GM10248 (cell line): ENCODE measurements at regions not wholly inside any gene's neighbourhood (a gene's known extent, or its start where the extent isn't known, plus 50 kb on each side); places are given as distances from the start of the nearest gene placed in this dataset.

Source experiments
- CTCF ChIA-PET: fragments of 300-600 bp; sonication (Branson Sonifier 250); formaldehyde crosslinking; extraction: SDS; loops from one replicate; lab custom pipeline; 2021; ENCODE audit warnings: antibody characterized with exemption; lab: Yijun Ruan, JAX
- POLR2A ChIA-PET: fragments of 350-650 bp; sonication (Branson Sonifier 250); formaldehyde crosslinking; extraction: SDS; loops from one replicate; lab custom pipeline; 2020; ENCODE audit warnings: antibody characterized with exemption; lab: Yijun Ruan, JAX
- DNase-seq: peaks from one replicate; pipeline ENCODE4 v3.0.0; 2012; ENCODE audit errors: extremely low spot score
- TF ChIP-seq, protein P1 (sequence below): IDR thresholded peaks from 2 replicates; pipeline ENCODE4 v1.5.1; 2012; ENCODE audit warnings: mild to moderate bottlenecking, low read depth; ENCODE audit errors: extremely low read depth, missing control alignments, control extremely low read depth

DNA sequence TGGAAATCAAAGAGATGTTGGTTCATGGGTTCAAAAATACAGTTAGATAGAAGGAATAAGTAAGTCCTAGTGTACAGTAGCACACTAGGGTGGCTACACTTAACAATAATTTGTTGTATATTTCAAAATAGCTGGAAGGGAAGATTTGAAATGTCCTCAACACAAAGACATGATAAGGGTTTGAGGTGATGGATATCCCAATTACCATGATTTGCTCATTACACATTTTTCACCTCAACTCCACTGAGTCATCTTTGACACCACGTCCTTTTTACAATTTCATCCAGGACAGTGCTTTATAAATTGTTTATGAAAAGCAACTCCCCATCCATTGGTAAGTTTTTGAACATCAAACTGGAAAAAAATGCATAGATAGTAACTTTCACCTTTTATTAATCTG, 208.3 kb downstream of the ZC3H11B start:
- POLR2A ChIA-PET: no interaction called here
- no peak for DNase-seq
- TF ChIP-seq, protein P1, sequence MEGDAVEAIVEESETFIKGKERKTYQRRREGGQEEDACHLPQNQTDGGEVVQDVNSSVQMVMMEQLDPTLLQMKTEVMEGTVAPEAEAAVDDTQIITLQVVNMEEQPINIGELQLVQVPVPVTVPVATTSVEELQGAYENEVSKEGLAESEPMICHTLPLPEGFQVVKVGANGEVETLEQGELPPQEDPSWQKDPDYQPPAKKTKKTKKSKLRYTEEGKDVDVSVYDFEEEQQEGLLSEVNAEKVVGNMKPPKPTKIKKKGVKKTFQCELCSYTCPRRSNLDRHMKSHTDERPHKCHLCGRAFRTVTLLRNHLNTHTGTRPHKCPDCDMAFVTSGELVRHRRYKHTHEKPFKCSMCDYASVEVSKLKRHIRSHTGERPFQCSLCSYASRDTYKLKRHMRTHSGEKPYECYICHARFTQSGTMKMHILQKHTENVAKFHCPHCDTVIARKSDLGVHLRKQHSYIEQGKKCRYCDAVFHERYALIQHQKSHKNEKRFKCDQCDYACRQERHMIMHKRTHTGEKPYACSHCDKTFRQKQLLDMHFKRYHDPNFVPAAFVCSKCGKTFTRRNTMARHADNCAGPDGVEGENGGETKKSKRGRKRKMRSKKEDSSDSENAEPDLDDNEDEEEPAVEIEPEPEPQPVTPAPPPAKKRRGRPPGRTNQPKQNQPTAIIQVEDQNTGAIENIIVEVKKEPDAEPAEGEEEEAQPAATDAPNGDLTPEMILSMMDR: no peak
- CTCF ChIA-PET: interaction anchor here (1.0 kb wide), 1 partner anchor 24 kb away, joined by 3 read pairs; no protein-coding TSS in a partner anchor

DNA sequence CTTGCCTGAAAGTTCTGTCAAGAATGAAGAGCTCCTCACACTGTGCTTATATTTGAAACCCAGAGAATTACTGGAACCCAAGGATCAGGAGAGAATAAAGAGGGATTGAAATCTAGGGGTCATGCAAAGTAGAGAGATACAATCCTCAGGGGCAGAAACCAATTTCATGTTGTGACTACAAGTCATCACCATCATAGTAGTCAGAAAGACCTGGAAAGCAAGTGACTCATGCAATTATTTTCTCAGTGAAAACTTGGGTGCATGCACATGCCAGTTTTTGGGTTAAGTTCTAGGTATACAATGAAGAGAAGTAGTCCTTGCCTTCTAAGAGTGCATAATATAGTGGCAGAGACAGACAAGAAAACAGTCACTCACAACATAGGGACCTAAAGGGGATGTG, 210.0 kb downstream of the ZC3H11B start:
- CTCF ChIA-PET: interaction anchor here (1.4 to 1.6 kb wide), 4 partner anchors 12 to 164 kb away, joined by 3 to 4 read pairs (median 4); no protein-coding TSS in a partner anchor
- DNase-seq: no peak
- POLR2A ChIA-PET: no interaction called here
- TF ChIP-seq, protein P1: no peak

DNA sequence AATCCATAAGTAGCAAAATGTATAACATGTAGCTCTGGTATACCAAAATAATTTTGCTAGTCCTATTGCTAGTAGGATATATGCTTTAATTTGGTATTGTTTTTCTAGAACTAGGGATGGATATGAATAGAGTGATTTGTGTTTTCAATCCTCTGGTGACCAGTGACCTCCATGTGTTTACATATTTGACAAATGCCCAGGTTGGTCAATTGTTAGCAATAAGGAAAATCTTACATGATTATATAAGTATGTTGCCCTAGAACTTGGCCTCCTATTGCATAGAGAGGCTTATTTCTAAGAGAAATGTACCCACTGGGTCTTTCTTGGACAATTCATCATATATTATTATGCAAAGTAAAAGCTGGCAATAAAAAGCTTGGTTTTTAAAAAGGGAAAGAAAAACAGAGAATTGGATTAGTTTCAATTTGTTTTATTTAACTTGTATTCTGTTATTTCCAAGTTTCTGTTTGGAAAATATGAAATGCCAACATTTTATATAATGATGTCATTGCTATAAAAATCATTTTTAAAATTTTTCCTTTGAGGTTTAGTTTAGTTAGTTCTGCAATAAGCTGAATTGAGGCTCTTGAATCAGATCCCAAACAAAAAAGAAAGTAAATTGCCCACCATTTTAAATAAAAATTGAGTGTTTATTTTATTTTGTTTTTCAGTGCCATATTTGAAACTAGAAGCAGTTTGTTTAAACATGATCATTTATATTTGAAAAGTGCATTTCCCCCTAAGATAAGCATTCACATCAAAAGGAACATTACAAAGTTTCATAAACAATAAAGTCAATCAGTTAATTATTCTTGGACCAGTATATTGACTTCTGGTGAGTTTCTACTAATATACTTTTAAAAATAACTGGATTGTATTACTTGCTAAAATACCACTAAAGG, 210.9 kb downstream of the ZC3H11B start:
- ChIA-PET CTCF (interaction anchor here (1.4 to 3.1 kb wide), 3 partner anchors 12 to 165 kb away, joined by 4 to 11 read pairs (median 4); no protein-coding TSS in a partner anchor), POLR2A (no interaction called here)
- no peak for DNase-seq
- TF ChIP-seq, protein P1: no peak

DNA sequence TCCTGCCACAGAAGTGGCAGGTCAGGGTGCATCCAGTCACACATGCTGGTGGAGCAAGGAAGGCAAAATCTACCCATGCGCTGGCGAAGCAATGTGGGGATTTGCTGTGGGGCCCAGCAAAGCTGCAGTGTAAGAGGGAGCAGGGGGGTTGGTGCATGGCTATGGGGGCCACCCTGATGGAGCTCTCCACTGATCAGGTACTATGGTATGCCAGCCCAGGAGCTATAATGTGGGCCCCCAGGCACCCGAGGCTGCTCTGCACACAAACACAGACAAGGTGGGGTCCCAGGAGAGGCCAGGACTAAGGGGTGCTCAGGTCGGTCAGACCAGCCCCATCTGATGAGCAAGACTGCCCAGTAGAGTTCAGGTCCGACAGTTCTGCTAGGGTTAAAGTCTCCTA, 213.5 kb downstream of the ZC3H11B start:
- ChIA-PET POLR2A (no interaction called here), CTCF (interaction anchor here (1.1 to 3.1 kb wide), 2 partner anchors 13 to 21 kb away, joined by 5 to 11 read pairs; no protein-coding TSS in a partner anchor)
- TF ChIP-seq, protein P1: no peak
- no peak for DNase-seq

DNA sequence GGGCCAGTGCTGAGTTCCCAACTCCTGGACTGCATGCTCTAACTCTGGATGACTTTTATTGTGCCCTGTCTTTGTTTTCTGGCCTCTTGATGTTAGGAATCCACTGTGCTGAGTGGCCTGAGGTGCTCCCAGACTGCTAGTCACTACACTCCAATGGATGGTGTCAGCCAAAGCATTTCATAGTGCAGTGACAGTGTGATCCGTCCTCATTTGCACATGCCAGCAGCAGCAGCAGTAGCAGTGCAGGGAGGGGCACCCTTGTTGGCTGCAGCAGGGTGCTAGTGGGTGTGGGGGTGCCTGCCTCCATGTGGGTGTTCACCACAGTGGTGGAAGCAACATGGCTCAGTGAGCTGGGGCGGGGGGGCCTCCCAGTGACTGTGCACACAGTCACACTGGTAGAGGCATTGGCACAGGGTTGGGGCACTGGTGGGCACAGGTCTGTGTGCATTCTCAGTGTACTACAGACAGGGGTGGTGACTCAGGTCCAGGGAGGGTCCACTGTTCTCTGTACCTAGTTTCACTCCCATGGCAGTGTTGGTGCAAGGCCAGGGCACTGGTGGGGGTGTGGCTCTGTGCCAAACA, 214.0 kb downstream of the ZC3H11B start:
- CTCF ChIA-PET: interaction anchor here (1.6 to 2.7 kb wide), 2 partner anchors 12 to 14 kb away, joined by 3 to 12 read pairs; no protein-coding TSS in a partner anchor
- TF ChIP-seq, protein P1: no peak
- DNase-seq: no peak
- POLR2A ChIA-PET: no interaction called here

DNA sequence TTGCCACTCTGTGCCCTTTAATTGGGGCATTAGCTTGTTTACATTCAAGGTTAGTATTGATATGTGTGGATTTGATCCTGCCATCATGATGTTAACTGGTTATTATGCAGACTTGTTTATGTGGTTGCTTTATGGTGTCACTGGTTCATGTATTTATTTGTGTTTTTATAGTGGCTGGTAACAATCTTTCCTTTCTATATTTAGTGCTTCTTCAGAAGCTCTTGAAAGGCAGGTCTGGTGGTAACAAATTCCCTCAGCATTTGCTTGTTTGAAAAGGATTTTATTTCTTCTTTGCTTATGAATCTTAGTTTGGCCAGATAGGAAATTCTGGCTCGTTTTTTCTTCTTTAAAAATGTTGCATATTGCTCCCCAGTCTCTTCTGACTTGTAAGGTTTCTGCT, 215.4 kb downstream of the ZC3H11B start:
- no peak for DNase-seq
- CTCF ChIA-PET: interaction anchor here (1.6 to 2.7 kb wide), 2 partner anchors 11 to 15 kb away, joined by 3 to 12 read pairs; no protein-coding TSS in a partner anchor
- TF ChIP-seq, protein P1: no peak
- POLR2A ChIA-PET: no interaction called here
